ENCODE measurements at regions not wholly inside any gene's neighbourhood (a gene's known extent, or its start where the extent isn't known, plus 50 kb on each side); places are given as distances from the start of the nearest gene placed in this dataset.

DNA sequence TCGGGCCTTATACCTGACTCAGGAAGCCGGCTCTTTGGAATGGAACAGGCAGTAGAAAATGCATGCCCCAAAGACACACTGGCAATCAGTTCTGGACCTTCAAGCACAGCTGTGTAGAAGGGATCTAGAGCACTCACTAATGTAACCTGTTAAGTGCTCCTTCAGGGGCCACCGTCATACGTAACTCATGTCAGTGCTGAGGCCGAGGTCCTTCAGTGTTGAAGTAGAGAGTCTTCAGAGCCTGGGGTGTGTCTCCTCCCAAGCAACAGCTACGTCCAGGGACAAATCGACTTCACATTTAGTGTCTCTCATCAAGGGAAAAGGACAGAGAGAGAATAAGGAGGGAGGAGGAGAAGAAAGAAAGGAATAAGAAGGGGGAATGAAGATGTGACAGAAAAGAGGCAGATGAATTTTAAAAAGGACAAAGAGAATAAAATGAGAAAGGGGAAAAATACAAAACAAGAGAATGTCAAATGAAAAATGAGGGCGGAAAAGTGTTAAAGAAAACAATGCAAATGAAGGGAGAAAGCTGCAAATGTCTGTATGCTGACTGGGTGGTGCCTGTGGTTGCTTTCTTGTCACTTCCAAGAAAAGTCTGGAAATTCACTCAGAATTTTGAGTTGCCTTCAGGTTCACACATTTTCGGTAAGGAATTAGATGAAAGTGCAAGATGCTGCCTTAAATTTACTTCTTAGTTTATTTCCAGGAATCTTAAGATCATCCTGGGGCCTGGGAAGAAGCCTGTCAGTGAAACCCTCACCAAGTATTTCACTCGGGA, 989.4 kb downstream of the GRID1 start:
- Histone ChIP-seq H3K27ac (replicated peaks) (no peak overlapping the region), H3K9me3 (replicated peaks) (no peaks in the 10 kb centered on the region), H3K4me1 (no peaks in the 10 kb centered on the region), H3K36me3 (no peaks in the 10 kb centered on the region), H3K4me3 (no peak overlapping the region), H3K27me3 (ENCODE audit: low read depth) (no peaks in the 10 kb centered on the region)
- intact Hi-C loops (cut with micrococcal nuclease), result no loop called here
- TF ChIP-seq, protein P1, sequence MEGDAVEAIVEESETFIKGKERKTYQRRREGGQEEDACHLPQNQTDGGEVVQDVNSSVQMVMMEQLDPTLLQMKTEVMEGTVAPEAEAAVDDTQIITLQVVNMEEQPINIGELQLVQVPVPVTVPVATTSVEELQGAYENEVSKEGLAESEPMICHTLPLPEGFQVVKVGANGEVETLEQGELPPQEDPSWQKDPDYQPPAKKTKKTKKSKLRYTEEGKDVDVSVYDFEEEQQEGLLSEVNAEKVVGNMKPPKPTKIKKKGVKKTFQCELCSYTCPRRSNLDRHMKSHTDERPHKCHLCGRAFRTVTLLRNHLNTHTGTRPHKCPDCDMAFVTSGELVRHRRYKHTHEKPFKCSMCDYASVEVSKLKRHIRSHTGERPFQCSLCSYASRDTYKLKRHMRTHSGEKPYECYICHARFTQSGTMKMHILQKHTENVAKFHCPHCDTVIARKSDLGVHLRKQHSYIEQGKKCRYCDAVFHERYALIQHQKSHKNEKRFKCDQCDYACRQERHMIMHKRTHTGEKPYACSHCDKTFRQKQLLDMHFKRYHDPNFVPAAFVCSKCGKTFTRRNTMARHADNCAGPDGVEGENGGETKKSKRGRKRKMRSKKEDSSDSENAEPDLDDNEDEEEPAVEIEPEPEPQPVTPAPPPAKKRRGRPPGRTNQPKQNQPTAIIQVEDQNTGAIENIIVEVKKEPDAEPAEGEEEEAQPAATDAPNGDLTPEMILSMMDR (IDR thresholded peaks at IDR 0.05; ENCODE audit: borderline replicate concordance), result no peak
- no peak for DNase-seq

DNA sequence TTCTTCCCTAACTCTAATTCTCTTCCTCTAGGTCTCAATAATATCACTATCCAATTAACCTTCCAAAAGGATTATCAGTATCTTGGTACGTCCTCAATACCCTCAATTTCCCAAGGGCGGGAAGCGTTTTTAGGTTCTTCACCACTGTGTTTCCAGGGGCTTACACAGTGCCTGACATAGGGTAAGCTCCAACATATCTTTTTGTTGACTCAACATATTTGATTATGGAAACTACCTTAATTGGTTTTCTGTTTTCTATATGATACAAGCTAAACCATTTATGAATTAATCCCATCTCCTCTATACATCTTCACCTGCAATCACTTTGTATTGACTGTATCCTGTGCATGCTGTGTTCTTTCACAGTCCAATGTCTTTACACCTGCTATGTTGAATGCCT, 987.3 kb downstream of the GRID1 start:
- TF ChIP-seq, protein P1 (IDR thresholded peaks at IDR 0.05; ENCODE audit: borderline replicate concordance), result no peak

DNA sequence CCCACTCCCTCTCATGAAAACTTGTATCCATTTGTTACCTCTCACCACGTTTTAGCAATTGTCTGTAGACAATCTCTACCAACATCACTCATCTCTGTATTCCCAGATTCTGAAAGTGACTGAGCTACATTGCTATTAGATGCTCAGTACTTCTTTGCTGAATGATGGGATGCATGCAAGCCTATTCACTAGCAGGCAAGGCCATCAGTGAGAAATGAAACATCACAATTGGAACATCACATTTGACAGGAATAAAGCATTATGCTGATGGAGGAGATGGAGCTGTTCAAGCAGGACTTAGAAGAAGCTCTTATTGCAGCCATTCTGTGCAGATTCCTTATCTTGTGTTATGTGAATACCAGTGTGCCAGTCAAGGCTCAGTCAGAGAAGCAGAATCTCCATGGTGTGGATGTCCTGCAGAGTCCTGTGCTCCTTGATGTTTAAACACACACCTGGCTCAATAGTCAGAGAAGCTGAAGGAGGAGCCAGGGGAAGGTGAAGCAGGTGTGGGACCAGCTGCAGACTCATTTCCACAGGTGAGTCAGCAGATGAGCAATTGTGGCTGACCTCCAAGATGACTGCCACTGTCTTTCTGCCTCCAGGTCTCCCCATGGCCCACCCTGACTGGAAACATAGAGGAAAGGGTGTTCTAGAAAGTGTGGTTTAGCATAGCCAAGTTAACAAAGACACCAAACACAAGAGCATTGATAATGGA, 965.5 kb downstream of the GRID1 start:
- Histone ChIP-seq H3K4me3 (no peak overlapping the region), H3K27ac (replicated peaks) (no peak overlapping the region), H3K9me3 (replicated peaks) (no peaks in the 10 kb centered on the region), H3K4me1 (no peaks in the 10 kb centered on the region), H3K36me3 (no peaks in the 10 kb centered on the region), H3K27me3 (ENCODE audit: low read depth) (no peaks in the 10 kb centered on the region)
- TF ChIP-seq, protein P1 (IDR thresholded peaks at IDR 0.05; ENCODE audit: borderline replicate concordance), result no peak
- intact Hi-C loops (cut with micrococcal nuclease), result no loop called here
- no peak for DNase-seq

More for the DNA sequence above, 987.3 kb downstream of the GRID1 start:
- Histone ChIP-seq H3K36me3 (no peaks in the 10 kb centered on the region), H3K4me1 (no peaks in the 10 kb centered on the region), H3K4me3 (no peak overlapping the region), H3K9me3 (replicated peaks) (no peaks in the 10 kb centered on the region), H3K27me3 (ENCODE audit: low read depth) (no peaks in the 10 kb centered on the region), H3K27ac (replicated peaks) (no peak overlapping the region)
- intact Hi-C loops (cut with micrococcal nuclease), result no loop called here
- DNase-seq, result no peak

DNA sequence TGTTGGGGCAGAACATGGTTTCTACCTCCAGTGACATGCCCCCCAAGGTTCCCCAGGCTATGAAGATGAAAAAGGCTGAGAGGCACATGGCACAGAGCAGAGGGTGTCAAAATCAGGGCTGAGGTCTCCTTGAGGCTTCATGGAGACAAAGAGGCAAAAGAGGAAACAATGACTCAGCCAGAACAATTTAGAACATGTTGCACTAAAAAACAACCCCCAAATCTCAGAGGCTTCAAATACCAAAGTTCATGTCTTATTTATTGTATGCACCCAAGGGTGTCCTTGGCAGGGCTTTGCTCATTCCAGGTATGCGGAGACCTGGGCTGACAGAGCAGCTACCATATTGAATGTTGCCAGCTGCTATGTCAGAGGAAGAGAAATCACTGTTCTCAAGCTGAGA, 964.1 kb downstream of the GRID1 start:
- no peak overlapping the region for H3K27ac ChIP-seq (replicated peaks)
- no peaks in the 10 kb centered on the region for H3K4me1 ChIP-seq
- H3K4me3 ChIP-seq, result no peak overlapping the region
- no peaks in the 10 kb centered on the region for H3K27me3 ChIP-seq (ENCODE audit: low read depth)
- TF ChIP-seq, protein P1 (IDR thresholded peaks at IDR 0.05; ENCODE audit: borderline replicate concordance), result no peak
- intact Hi-C loops (cut with micrococcal nuclease), result no loop called here
- H3K36me3 ChIP-seq, result no peaks in the 10 kb centered on the region
- no peak for DNase-seq
- H3K9me3 ChIP-seq (replicated peaks), result no peaks in the 10 kb centered on the region

DNA sequence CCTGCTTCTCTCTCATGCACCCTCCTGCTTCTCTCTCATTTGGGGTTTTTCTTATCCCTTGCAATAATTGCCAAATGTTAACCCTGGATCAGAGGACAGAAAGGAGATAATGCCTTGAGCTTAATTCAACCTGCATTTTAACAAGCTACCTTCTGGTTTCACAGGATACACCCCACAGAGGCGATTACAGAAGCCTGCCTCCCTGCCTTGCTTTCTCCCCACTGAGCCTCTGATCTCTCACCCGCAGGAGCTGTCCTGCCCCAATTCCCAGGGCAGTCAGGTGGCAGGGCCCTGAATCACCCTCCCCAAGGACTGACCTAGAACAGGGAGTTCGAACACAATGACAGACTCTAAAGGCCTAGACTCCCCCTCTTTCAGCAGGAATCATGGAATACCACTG, 959.5 kb downstream of the GRID1 start:
- H3K4me1 ChIP-seq, result no peaks in the 10 kb centered on the region
- intact Hi-C loops (cut with micrococcal nuclease), result no loop called here

More for the DNA sequence above, 959.5 kb downstream of the GRID1 start:
- Histone ChIP-seq H3K27me3 (ENCODE audit: low read depth) (no peaks in the 10 kb centered on the region), H3K9me3 (replicated peaks) (peaks cover 12% of the 10 kb centered on the region), H3K36me3 (no peaks in the 10 kb centered on the region), H3K27ac (replicated peaks) (no peak overlapping the region), H3K4me3 (no peak overlapping the region)
- TF ChIP-seq, protein P1 (IDR thresholded peaks at IDR 0.05; ENCODE audit: borderline replicate concordance), result no peak
- DNase-seq, result no peak

Data from left ventricle myocardium inferior (tissue), 1 donor.